ENCODE measurements at regions not wholly inside any gene's neighbourhood (a gene's known extent, or its start where the extent isn't known, plus 50 kb on each side); places are given as distances from the start of the nearest gene placed in this dataset.
"Not testable (repeated sequence)": the region's sequence is repeated elsewhere in the genome, so short reads cannot be mapped to it uniquely, and the experiment has no call there.

GRCh38 chr3:125768821-125769220 lies 173.5 kb upstream of the OSBPL11 start:
- ATAC-seq; H2AFZ ChIP-seq (ENCODE audit: control insufficient read depth, low read depth, low read length); SMC1A ChIA-PET (ENCODE audit: uncharacterized antibody, unreplicated experiment); H3K27me3 ChIP-seq (replicated peaks in 1 of 2; ENCODE audit: control insufficient read depth in 2 of 2, insufficient read depth in 2 of 2, low read length in 1 of 2); RAD21 ChIA-PET (ENCODE audit: unreplicated experiment); H3K9me3 ChIP-seq (replicated peaks; ENCODE audit: control insufficient read depth, insufficient read depth, low read length); H3K79me2 ChIP-seq (ENCODE audit: control insufficient read depth, insufficient read depth, low read length); H3K4me2 ChIP-seq (ENCODE audit: control insufficient read depth, insufficient read depth); FAIRE-seq; H3K4me1 ChIP-seq (ENCODE audit: control insufficient read depth, insufficient read depth, low read length); BruUV-seq (replicated peaks); DNase-seq (ENCODE audit: low read depth, low spot score); in situ Hi-C loops (cut with MboI); H3K36me3 ChIP-seq (ENCODE audit: control insufficient read depth in 2 of 2, insufficient read depth in 2 of 2, low read length in 1 of 2); intact Hi-C loops (cut with micrococcal nuclease; ENCODE audit: unreplicated experiment); H3K4me3 ChIP-seq; H4K20me1 ChIP-seq (ENCODE audit: control insufficient read depth, insufficient read depth); POLR2A ChIA-PET; H3K27ac ChIP-seq (ENCODE audit: control insufficient read depth, insufficient read depth); H3K9ac ChIP-seq (ENCODE audit: control insufficient read depth, insufficient read depth, low read length); CTCF ChIA-PET: not testable (repeated sequence)
- 19% methylated on average over 7 of the region's 7 CpGs for WGBS (ENCODE audit: insufficient coverage, insufficient replicate concordance, low lambda C conversion rate, missing lambda C conversion rate)

GRCh38 chr3:125771506-125771905 lies 176.2 kb upstream of the OSBPL11 start:
- 42% methylated on average over 13 of the region's 13 CpGs for whole genome bisulfite sequencing (ENCODE audit: insufficient coverage, insufficient replicate concordance, low lambda C conversion rate, missing lambda C conversion rate)
- H3K9me3 ChIP-seq (replicated peaks; ENCODE audit: control insufficient read depth, insufficient read depth, low read length); RAD21 ChIA-PET (ENCODE audit: unreplicated experiment); H3K36me3 ChIP-seq (ENCODE audit: control insufficient read depth in 2 of 2, insufficient read depth in 2 of 2, low read length in 1 of 2); H3K27me3 ChIP-seq (replicated peaks in 1 of 2; ENCODE audit: control insufficient read depth in 2 of 2, insufficient read depth in 2 of 2, low read length in 1 of 2); H3K79me2 ChIP-seq (ENCODE audit: control insufficient read depth, insufficient read depth, low read length); H2AFZ ChIP-seq (ENCODE audit: control insufficient read depth, low read depth, low read length); H3K4me2 ChIP-seq (ENCODE audit: control insufficient read depth, insufficient read depth); H3K9ac ChIP-seq (ENCODE audit: control insufficient read depth, insufficient read depth, low read length); DNase-seq (ENCODE audit: low read depth, low spot score); in situ Hi-C loops (cut with MboI); intact Hi-C loops (cut with micrococcal nuclease; ENCODE audit: unreplicated experiment); H3K27ac ChIP-seq (ENCODE audit: control insufficient read depth, insufficient read depth); BruUV-seq (replicated peaks); SMC1A ChIA-PET (ENCODE audit: uncharacterized antibody, unreplicated experiment); H3K4me1 ChIP-seq (ENCODE audit: control insufficient read depth, insufficient read depth, low read length); POLR2A ChIA-PET; ATAC-seq; H4K20me1 ChIP-seq (ENCODE audit: control insufficient read depth, insufficient read depth); CTCF ChIA-PET; H3K4me3 ChIP-seq; FAIRE-seq: not testable (repeated sequence)

- H3K36me3 ChIP-seq (ENCODE audit: control insufficient read depth in 2 of 2, insufficient read depth in 2 of 2, low read length in 1 of 2); ATAC-seq; POLR2A ChIA-PET; intact Hi-C loops (cut with micrococcal nuclease; ENCODE audit: unreplicated experiment); H3K4me3 ChIP-seq; BruUV-seq (replicated peaks); DNase-seq (ENCODE audit: low read depth, low spot score); RAD21 ChIA-PET (ENCODE audit: unreplicated experiment); H3K27me3 ChIP-seq (replicated peaks in 1 of 2; ENCODE audit: control insufficient read depth in 2 of 2, insufficient read depth in 2 of 2, low read length in 1 of 2); H2AFZ ChIP-seq (ENCODE audit: control insufficient read depth, low read depth, low read length); H3K4me2 ChIP-seq (ENCODE audit: control insufficient read depth, insufficient read depth); in situ Hi-C loops (cut with MboI); H3K9ac ChIP-seq (ENCODE audit: control insufficient read depth, insufficient read depth, low read length); SMC1A ChIA-PET (ENCODE audit: uncharacterized antibody, unreplicated experiment); CTCF ChIA-PET; FAIRE-seq; H3K27ac ChIP-seq (ENCODE audit: control insufficient read depth, insufficient read depth); H3K4me1 ChIP-seq (ENCODE audit: control insufficient read depth, insufficient read depth, low read length); H3K79me2 ChIP-seq (ENCODE audit: control insufficient read depth, insufficient read depth, low read length); H3K9me3 ChIP-seq (replicated peaks; ENCODE audit: control insufficient read depth, insufficient read depth, low read length); H4K20me1 ChIP-seq (ENCODE audit: control insufficient read depth, insufficient read depth): not testable (repeated sequence)
- WGBS (ENCODE audit: insufficient coverage, insufficient replicate concordance, low lambda C conversion rate, missing lambda C conversion rate), result 65% methylated on average over 2 of the region's 7 CpGs
These were observed 179.2 kb upstream of the OSBPL11 start for GRCh38 chr3:125774433-125775034.

GRCh38 chr3:125775106-125775505 lies 179.8 kb upstream of the OSBPL11 start:
- ATAC-seq; H3K9ac ChIP-seq (ENCODE audit: control insufficient read depth, insufficient read depth, low read length); in situ Hi-C loops (cut with MboI); intact Hi-C loops (cut with micrococcal nuclease; ENCODE audit: unreplicated experiment); RAD21 ChIA-PET (ENCODE audit: unreplicated experiment); H3K4me2 ChIP-seq (ENCODE audit: control insufficient read depth, insufficient read depth); CTCF ChIA-PET; H3K27me3 ChIP-seq (replicated peaks in 1 of 2; ENCODE audit: control insufficient read depth in 2 of 2, insufficient read depth in 2 of 2, low read length in 1 of 2); POLR2A ChIA-PET; DNase-seq (ENCODE audit: low read depth, low spot score); H2AFZ ChIP-seq (ENCODE audit: control insufficient read depth, low read depth, low read length); H3K9me3 ChIP-seq (replicated peaks; ENCODE audit: control insufficient read depth, insufficient read depth, low read length); BruUV-seq (replicated peaks); SMC1A ChIA-PET (ENCODE audit: uncharacterized antibody, unreplicated experiment); FAIRE-seq; H4K20me1 ChIP-seq (ENCODE audit: control insufficient read depth, insufficient read depth); H3K27ac ChIP-seq (ENCODE audit: control insufficient read depth, insufficient read depth); H3K4me3 ChIP-seq; H3K79me2 ChIP-seq (ENCODE audit: control insufficient read depth, insufficient read depth, low read length); H3K4me1 ChIP-seq (ENCODE audit: control insufficient read depth, insufficient read depth, low read length); H3K36me3 ChIP-seq (ENCODE audit: control insufficient read depth in 2 of 2, insufficient read depth in 2 of 2, low read length in 1 of 2): not testable (repeated sequence)
- WGBS (ENCODE audit: insufficient coverage, insufficient replicate concordance, low lambda C conversion rate, missing lambda C conversion rate), result 50% methylated on average over 1 of the region's 3 CpGs

All from GM12878 (cell line).